H1 (cell line): ENCODE measurements at regions not wholly inside any gene's neighbourhood (a gene's known extent, or its start where the extent isn't known, plus 50 kb on each side); places are given as distances from the start of the nearest gene placed in this dataset.

Experiments
- CTCF ChIA-PET: fragments of 300-600 bp; sonication (Branson Sonifier 250); formaldehyde crosslinking; loops from one replicate; lab custom pipeline; 2021; ENCODE audit not compliant: partially characterized antibody; lab: Charles Lee
- POLR2A ChIA-PET: fragments of 300-600 bp; sonication (Branson Sonifier 250); formaldehyde crosslinking; loops from one replicate; lab custom pipeline; 2021; ENCODE audit warnings: inconsistent platforms; ENCODE audit not compliant: partially characterized antibody; lab: Charles Lee
- DNase-seq, 2 experiments: peaks; one replicate each; pipeline versions ENCODE4 v3.0.0 to v3.0.0-alpha.2; 2010 to 2022; ENCODE audit warnings: low spot score in 2 of 2, low read depth in 1 of 2, mixed read lengths in 1 of 2
- FAIRE-seq: peaks from 2 replicates; lab custom pipeline; 2011; peaks lifted over from hg19 to GRCh38; lab: Jason Lieb, UNC
- H2AFZ ChIP-seq: 2 replicates; pipeline ENCODE4 v1.8.1; 2012; ENCODE audit warnings: low read length, inconsistent platforms
- H2AK5ac ChIP-seq: 2 replicates; pipeline ENCODE4 v1.6.1; 2013; ENCODE audit warnings: low read depth, low read length
- H2BK120ac ChIP-seq: replicated peaks from 2 replicates; pipeline ENCODE3; 2013; ENCODE audit warnings: low read depth, low read length, inconsistent platforms
- H2BK12ac ChIP-seq: 2 replicates; pipeline ENCODE4 v1.6.1; 2013; ENCODE audit warnings: low read depth, low read length
- H2BK15ac ChIP-seq: 2 replicates; pipeline ENCODE4 v1.6.1; 2013; ENCODE audit warnings: low read length
- H2BK20ac ChIP-seq: 2 replicates; pipeline ENCODE4 v1.6.1; 2013; ENCODE audit warnings: low read length
- H2BK5ac ChIP-seq: 2 replicates; pipeline ENCODE4 v1.6.1; 2013; ENCODE audit warnings: low read depth, low read length
- H3K14ac ChIP-seq: 2 replicates; pipeline ENCODE4 v1.6.1; 2013; ENCODE audit warnings: inconsistent platforms; ENCODE audit not compliant: insufficient read length
- H3K18ac ChIP-seq: 2 replicates; pipeline ENCODE4 v1.6.1; 2013; ENCODE audit warnings: low read length; ENCODE audit errors: extremely low read depth
- H3K23ac ChIP-seq: 2 replicates; pipeline ENCODE4 v1.6.1; 2013; ENCODE audit warnings: inconsistent platforms; ENCODE audit not compliant: insufficient read length
- H3K23me2 ChIP-seq: 2 replicates; pipeline ENCODE4 v1.6.1; 2013; ENCODE audit warnings: low read depth, low read length
- H3K27ac ChIP-seq: 2 replicates; pipeline ENCODE4 v1.6.1; 2011; ENCODE audit warnings: low read depth, low read length, inconsistent platforms
- H3K27me3 ChIP-seq, 4 experiments: replicated peaks in 1 of 4; 1 replicate in 1 of 4; 2 replicates in 3 of 4; pipeline versions ENCODE4 v1.6.1 to v1.8.1; 2011 to 2013; ENCODE audit warnings: low read length in 3 of 4, mild to moderate bottlenecking in 3 of 4, inconsistent platforms in 2 of 4, mixed read lengths in 2 of 4, moderate library complexity in 1 of 4; ENCODE audit not compliant: control insufficient read depth in 3 of 4, insufficient read depth in 3 of 4; ENCODE audit errors: extremely low read depth in 1 of 4
- H3K36me3 ChIP-seq, 4 experiments: 2 replicates each; pipeline versions ENCODE4 v1.6.1 to v1.8.1; 2011 to 2013; ENCODE audit warnings: mild to moderate bottlenecking in 4 of 4, low read length in 3 of 4, moderate library complexity in 2 of 4, control low read depth in 1 of 4, inconsistent platforms in 1 of 4; ENCODE audit not compliant: insufficient read depth in 4 of 4, control insufficient read depth in 2 of 4
- H3K4ac ChIP-seq: replicated peaks from 2 replicates; pipeline ENCODE3; 2013; ENCODE audit warnings: low read length, low read depth, mixed read lengths, inconsistent platforms; ENCODE audit not compliant: insufficient read length
- H3K4me1 ChIP-seq, 4 experiments: replicated peaks in 1 of 4; 1 replicate in 1 of 4; 2 replicates in 3 of 4; pipeline versions ENCODE4 v1.6.1 to v1.8.1; 2011 to 2013; ENCODE audit warnings: low read length in 3 of 4, inconsistent platforms in 2 of 4, mixed read lengths in 1 of 4; ENCODE audit not compliant: insufficient read depth in 4 of 4, control insufficient read depth in 3 of 4
- H3K4me2 ChIP-seq, 2 experiments: 2 replicates each; pipeline versions ENCODE4 v1.6.1 to v1.8.1; 2011 to 2013; ENCODE audit warnings: low read depth in 2 of 2, low read length in 2 of 2, control low read depth in 1 of 2, inconsistent platforms in 1 of 2, mild to moderate bottlenecking in 1 of 2; ENCODE audit not compliant: insufficient read depth in 1 of 2
- H3K4me3 ChIP-seq, 4 experiments: fragments of 200-600, 300-600 bp in 1 of 4; sonication (generic), shearing (Covaris generic), sonication (Bioruptor Twin) in 1 of 4; 2 replicates each; pipeline versions ENCODE4 v1.5.1 to v1.8.1; 2011 to 2016; ENCODE audit warnings: low read length in 4 of 4, low read depth in 3 of 4, control low read depth in 2 of 4, inconsistent platforms in 2 of 4, mild to moderate bottlenecking in 2 of 4, mixed read lengths in 1 of 4, moderate library complexity in 1 of 4; ENCODE audit not compliant: insufficient read depth in 2 of 4; ENCODE audit errors: extremely low read depth in 1 of 4
- H3K56ac ChIP-seq: replicated peaks from 2 replicates; pipeline ENCODE3; 2013; ENCODE audit warnings: low read depth, mild to moderate bottlenecking, mixed read lengths, low read length, inconsistent platforms; ENCODE audit not compliant: insufficient read length
- H3K79me1 ChIP-seq: 2 replicates; pipeline ENCODE4 v1.6.1; 2013; ENCODE audit warnings: low read depth, low read length, control low read depth
- H3K79me2 ChIP-seq, 2 experiments: 2 replicates each; pipeline versions ENCODE4 v1.6.1 to v1.8.1; 2012 to 2013; ENCODE audit warnings: low read length in 2 of 2, mild to moderate bottlenecking in 2 of 2, inconsistent platforms in 1 of 2; ENCODE audit not compliant: insufficient read depth in 2 of 2, control insufficient read depth in 1 of 2
- H3K9ac ChIP-seq, 4 experiments: replicated peaks in 1 of 4; 1 replicate in 1 of 4; 2 replicates in 3 of 4; pipeline versions ENCODE4 v1.6.1 to v1.8.1; 2011 to 2013; ENCODE audit warnings: low read depth in 3 of 4, low read length in 3 of 4, control low read depth in 2 of 4, mild to moderate bottlenecking in 2 of 4, moderate library complexity in 2 of 4, inconsistent platforms in 1 of 4; ENCODE audit errors: extremely low read depth in 1 of 4
- H3K9me3 ChIP-seq, 2 experiments: 2 replicates each; pipeline versions ENCODE4 v1.6.1 to v1.8.1; 2012 to 2013; ENCODE audit warnings: mild to moderate bottlenecking in 2 of 2, moderate library complexity in 2 of 2, control low read depth in 1 of 2, inconsistent platforms in 1 of 2, low read depth in 1 of 2, low read length in 1 of 2, mixed read lengths in 1 of 2; ENCODE audit not compliant: insufficient read depth in 2 of 2
- H4K20me1 ChIP-seq, 2 experiments: replicated peaks in 1 of 2; 2 replicates each; pipeline versions ENCODE3 to v1.8.1; 2011 to 2013; ENCODE audit warnings: inconsistent platforms in 2 of 2, low read length in 2 of 2, mild to moderate bottlenecking in 1 of 2; ENCODE audit not compliant: insufficient read depth in 2 of 2, control insufficient read depth in 1 of 2
- H4K5ac ChIP-seq: 2 replicates; pipeline ENCODE4 v1.6.1; 2013; ENCODE audit warnings: low read length, low read depth, mixed read lengths, inconsistent platforms; ENCODE audit not compliant: insufficient read length
- H4K8ac ChIP-seq: 2 replicates; pipeline ENCODE4 v1.8.0; 2013; ENCODE audit warnings: mild to moderate bottlenecking, moderate library complexity, low read length, inconsistent platforms; ENCODE audit not compliant: insufficient read depth; ENCODE audit errors: extremely low read depth
- H4K91ac ChIP-seq: replicated peaks from 2 replicates; pipeline ENCODE3; 2013; ENCODE audit warnings: low read length, mixed read lengths, inconsistent platforms; ENCODE audit not compliant: insufficient read length
- BCL11A ChIP-seq, 2 experiments: IDR thresholded peaks; one replicate each; pipeline ENCODE4 v1.6.1; 2011; ENCODE audit warnings: low read depth in 2 of 2, low read length in 2 of 2, mild to moderate bottlenecking in 2 of 2
- GTF2F1 ChIP-seq: IDR thresholded peaks from 2 replicates; pipeline ENCODE4 v1.6.1; 2012; ENCODE audit warnings: low read depth, low read length, improper control_type of control experiment, borderline replicate concordance
- PHF8 ChIP-seq: fragments of 200-600 bp; sonication (generic); conservative IDR thresholded peaks from 2 replicates; pipeline ENCODE4 v1.7.1; 2012; ENCODE audit warnings: low read depth, mild to moderate bottlenecking, inconsistent platforms, low read length, moderate library complexity
- SIRT6 ChIP-seq: IDR thresholded peaks from one replicate; pipeline ENCODE4 v1.7.1; 2012; ENCODE audit warnings: low read length, inconsistent platforms
- USF2 ChIP-seq: IDR thresholded peaks from 2 replicates; pipeline ENCODE4 v1.6.1; 2011; ENCODE audit warnings: low read length, improper control_type of control experiment
- WGBS, 2 experiments: shearing (Covaris generic) in 1 of 2; methylation state at CpG; one replicate each; pipeline versions ENCODE4 v1.1.6 to v1.1.7; 2013 to 2015; ENCODE audit warnings: low lambda C conversion rate in 2 of 2, mixed read lengths in 2 of 2, inconsistent platforms in 1 of 2, low coverage in 1 of 2, missing lambda C conversion rate in 1 of 2; ENCODE audit not compliant: insufficient replicate concordance in 2 of 2, insufficient coverage in 1 of 2, insufficient read length in 1 of 2; ENCODE audit errors: extremely low coverage in 1 of 2, missing lambda C conversion rate in 1 of 2; 5-methylcytosine and 5-hydroxymethylcytosine counted together

- Histone ChIP-seq H3K9me3 (no peaks in the 10 kb centered on the region), H3K23me2 (no peaks in the 10 kb centered on the region), H3K36me3 (no peaks in the 10 kb centered on the region), H3K4me2 (no peak overlapping the region), H3K79me2 (no peaks in the 10 kb centered on the region), H3K27ac (no peak overlapping the region), H3K4me3 (no peak overlapping the region), H2AK5ac (no peak overlapping the region), H2BK12ac (no peak overlapping the region), H4K8ac (no peak overlapping the region), H4K5ac (no peak overlapping the region), H3K4ac (no peak overlapping the region), H3K27me3 (no peaks in the 10 kb centered on the region), H2BK15ac (no peak overlapping the region), H3K56ac (no peak overlapping the region), H2BK5ac (no peak overlapping the region), H2BK120ac (no peak overlapping the region), H3K18ac (no peak overlapping the region), H2AFZ (no peak overlapping the region), H2BK20ac (no peak overlapping the region), H3K14ac (no peak overlapping the region), H3K4me1 (no peaks in the 10 kb centered on the region), H4K20me1 (no peaks in the 10 kb centered on the region), H3K9ac (no peak overlapping the region), H3K23ac (no peak overlapping the region), H4K91ac (no peak overlapping the region), H3K79me1 (no peaks in the 10 kb centered on the region)
- ChIA-PET POLR2A (no interaction called here), CTCF (interaction anchor here (0.8 to 1.9 kb wide), 17 partner anchors 9 to 205 kb away, joined by 3 to 7 read pairs (median 4); no protein-coding TSS in a partner anchor)
- DNase-seq: no peak
- FAIRE-seq: no peak
- TF ChIP-seq USF2: no peak
- TF ChIP-seq PHF8: no peak
- TF ChIP-seq SIRT6: no peak
- TF ChIP-seq BCL11A (IDR thresholded peaks at IDR 0.05; ENCODE audit: low read depth in 2 of 2, low read length in 2 of 2): no peak
- TF ChIP-seq GTF2F1: no peak
- 88% methylated on average over 8 of the region's 8 CpGs; no CpG with 5 or more reads in 1 of the 2 experiments for WGBS, 2 experiments
These were observed 95.1 kb upstream of the EXOC2 start for GRCh38 chr6:788058-788457.
